ENCODE measurements at regions not wholly inside any gene's neighbourhood (a gene's known extent, or its start where the extent isn't known, plus 50 kb on each side); places are given as distances from the start of the nearest gene placed in this dataset.

- TF ChIP-seq CTCF (IDR thresholded peaks at IDR 0.05) (no peak), POLR2A (IDR thresholded peaks at IDR 0.05) (no peak), POLR2AphosphoS5 (IDR thresholded peaks at IDR 0.05) (no peak), EP300 (IDR thresholded peaks at IDR 0.05) (no peak)
These were observed 209.8 kb upstream of the NFIA start for GRCh38 chr1:60872426-60873054.

All from suprapubic skin (tissue), 4 donors.